GM18511 (cell line): ENCODE measurements at regions not wholly inside any gene's neighbourhood (a gene's known extent, or its start where the extent isn't known, plus 50 kb on each side); places are given as distances from the start of the nearest gene placed in this dataset.

Experiments used
- ATAC-seq: cut with Tn5 transposase; IDR thresholded peaks from one replicate; pipeline ENCODE4 v1.9.1; 2021; ENCODE audit warnings: mild to moderate bottlenecking, moderate library complexity; ENCODE audit not compliant: unreplicated experiment

DNA sequence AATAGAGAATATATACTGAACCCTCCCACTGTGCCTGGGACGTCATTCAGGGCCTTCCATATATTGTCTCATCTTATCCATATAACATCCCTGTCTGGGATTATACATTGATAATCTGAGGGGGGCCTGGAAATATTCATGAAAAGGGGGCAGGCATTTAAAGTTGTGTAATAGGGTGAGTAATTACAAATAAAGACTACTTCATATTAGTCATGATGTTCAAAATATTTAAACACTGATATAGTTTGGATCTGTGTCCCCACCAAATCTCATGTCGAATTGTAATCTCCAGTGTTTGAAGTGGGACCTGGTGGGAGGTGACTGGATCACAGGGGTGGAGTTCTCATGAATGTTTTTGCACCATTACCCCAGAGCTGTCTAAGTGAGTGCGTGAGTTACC is 97.8 kb downstream of the AQP9 start:
- ATAC-seq = no peak

DNA sequence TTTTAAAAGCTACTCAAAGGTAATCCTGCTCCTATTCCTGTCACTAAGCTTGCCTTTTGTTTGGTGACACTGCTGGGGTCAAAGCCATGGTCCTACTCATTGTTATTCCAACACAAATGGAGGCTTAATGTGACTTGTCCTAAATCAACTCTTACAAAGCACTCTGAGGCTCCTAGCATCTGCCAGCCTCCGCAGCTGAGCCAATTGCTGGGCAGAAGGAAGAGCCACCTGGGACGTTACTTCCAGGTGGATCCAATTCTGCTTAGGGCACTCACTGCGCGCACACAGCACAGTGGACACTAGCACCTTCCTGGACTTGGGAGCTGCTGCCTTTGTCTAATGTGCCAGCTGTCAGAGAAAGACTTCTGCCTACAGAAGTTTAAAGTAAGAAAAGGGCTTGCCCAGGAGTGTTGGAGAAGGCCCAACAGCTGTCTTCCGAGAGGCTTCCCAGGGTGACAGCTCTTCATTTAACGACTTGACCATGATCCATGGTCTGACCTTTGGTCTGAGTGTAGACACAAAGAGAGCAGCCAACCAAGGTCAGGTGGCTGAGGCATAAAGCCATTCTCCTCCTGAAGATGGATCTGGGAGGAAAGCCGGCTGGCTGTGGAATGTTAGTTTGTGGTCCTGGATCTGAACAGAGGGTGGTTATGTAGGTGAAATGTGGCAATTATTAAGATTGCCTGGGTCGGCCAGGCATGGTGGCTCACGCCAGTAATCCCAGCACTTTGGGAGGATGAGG is 102.2 kb downstream of the AQP9 start:
- no peak for ATAC-seq

DNA sequence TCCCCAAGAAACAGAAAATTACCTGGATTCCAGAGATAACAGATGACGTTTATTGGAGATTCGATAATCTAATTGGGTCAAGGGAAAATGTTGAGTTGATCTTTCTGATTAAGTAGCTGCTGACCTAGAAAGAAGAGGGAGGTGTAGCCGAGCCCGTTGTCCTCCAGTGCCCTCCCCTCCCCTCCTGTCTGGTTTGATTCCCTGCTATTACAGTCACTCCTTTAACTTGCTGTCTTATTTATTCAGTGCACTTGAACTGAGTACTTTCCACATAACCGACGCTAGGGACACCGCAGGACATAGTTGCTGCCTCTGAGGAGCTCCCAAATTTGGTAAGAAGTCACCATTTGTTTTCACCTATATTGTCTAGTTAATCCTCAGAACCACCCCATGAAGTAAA is 103.7 kb downstream of the AQP9 start:
- no peak for ATAC-seq

DNA sequence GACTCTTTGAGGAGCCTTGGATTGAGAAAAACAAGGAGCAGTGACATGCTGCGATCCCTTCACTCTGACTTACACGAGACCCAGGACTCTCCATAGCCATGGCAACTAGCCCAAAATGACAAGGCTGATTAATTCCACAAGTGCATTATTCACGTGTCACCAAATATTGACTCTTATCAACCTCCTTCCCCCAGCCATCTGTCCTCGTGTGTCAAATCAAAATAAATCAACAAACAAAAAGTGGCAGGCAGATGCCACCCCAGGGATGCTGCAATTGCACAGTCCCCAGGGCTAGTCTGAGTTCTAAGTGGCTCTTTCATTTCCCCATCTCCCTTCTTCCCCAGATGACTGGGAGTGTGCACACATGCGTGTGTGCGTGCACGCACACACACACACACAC is 104.9 kb downstream of the AQP9 start:
- ATAC-seq = no peak

DNA sequence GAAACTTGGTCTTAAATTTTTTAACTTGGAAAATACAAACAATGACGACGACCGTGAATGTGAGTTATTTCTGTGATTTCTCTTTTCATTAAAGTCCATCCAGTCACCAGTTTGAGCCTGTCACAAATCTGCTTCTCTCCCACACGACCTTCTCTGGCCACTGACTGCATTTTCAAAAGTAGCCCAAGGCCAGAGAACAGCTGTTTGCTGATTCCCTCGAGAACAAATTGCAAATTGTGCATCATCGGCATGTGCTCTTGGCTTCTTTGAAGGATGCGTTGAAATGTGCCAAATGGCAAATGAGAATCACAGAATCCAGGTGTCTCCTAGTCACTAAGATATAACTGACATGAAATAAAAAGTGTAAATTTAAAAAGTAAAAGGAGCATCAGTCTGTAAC is 106.4 kb downstream of the AQP9 start:
- no peak for ATAC-seq

DNA sequence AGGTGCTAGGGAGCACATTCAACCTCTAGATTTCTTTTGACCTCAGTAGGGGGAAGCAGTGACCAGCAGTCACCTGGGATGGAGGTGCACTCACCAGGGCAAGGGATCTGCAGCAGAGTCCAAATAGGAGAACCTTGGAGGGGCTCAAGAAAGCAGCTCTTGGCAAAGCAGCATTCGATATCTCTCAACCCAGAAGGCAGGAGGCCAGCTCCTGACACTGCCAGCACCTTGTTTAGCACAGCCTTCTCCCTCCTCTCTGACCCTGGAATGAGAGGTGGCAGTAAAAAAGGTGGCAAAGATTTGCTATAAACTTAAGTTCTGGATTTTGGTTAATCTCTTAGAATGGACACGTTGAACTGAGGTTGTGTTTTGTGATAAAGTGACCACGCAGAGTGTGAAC is 107.9 kb downstream of the AQP9 start:
- ATAC-seq = no peak

- ATAC-seq = no peak
Measured at GRCh38 chr15:58247855-58248842, 110.0 kb downstream of the AQP9 start.

GRCh38 chr15:58249646-58250312 is 111.6 kb downstream of the AQP9 start:
- ATAC-seq = no peak

DNA sequence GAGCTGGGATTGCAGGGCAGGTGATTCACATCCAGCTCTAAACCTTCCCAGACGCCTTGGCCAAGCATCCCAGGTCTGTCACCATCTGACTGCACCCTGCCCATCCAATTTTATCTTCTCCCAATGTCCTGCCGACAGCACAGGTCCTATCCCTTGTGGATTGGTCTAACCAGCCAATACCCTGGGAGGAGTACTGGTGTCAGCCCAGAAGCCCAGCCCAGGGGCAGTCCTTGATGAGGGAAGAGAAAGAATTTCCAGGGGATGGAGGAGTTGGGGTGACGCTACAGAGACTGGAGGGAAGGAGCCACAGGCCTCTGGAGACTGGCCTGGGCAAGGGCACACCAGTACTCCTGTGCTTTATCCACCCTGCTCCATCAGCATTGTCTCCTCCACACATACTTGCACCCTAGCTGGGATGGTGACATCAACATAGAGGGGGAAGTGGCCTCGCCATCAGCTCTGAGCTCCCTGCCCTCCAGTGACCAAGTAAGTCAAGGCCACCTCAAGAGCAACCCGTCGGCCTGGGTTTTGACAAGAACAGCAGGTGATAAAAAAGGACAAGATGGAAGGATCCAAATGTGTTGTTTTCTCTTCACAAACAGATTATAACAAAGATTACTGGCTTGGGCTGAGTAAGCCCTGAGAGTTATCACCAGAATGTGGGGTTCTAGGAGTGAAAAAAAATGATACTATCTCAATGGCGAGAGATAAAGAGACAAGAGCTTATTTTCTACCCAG is 114.6 kb downstream of the AQP9 start:
- ATAC-seq = no peak

DNA sequence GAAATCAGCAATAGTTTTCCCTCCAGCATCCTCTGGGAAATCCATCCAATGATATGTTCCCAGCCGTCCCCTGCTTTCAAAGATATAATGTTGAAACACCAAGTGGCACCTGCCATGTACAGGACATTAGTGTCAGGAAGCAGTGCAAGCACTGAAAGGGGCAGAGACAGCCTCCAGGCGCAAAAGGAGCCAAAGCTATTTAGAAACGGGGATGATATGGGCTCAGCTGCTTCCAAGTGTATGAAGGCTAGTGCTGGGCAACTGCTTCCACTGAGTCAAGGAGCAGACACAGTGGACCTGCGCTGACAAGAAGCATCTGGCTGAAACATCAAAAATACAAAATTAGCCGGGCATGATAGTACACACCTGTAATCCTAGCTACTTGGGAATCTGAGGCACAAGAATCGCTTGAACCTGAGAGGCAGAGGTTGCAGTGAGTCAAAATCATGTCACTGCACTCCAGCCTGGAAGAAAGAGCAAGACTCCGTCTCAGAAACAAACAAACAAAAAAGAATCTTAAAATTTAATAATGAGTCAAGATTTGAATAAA is 119.7 kb downstream of the AQP9 start:
- ATAC-seq = no peak

DNA sequence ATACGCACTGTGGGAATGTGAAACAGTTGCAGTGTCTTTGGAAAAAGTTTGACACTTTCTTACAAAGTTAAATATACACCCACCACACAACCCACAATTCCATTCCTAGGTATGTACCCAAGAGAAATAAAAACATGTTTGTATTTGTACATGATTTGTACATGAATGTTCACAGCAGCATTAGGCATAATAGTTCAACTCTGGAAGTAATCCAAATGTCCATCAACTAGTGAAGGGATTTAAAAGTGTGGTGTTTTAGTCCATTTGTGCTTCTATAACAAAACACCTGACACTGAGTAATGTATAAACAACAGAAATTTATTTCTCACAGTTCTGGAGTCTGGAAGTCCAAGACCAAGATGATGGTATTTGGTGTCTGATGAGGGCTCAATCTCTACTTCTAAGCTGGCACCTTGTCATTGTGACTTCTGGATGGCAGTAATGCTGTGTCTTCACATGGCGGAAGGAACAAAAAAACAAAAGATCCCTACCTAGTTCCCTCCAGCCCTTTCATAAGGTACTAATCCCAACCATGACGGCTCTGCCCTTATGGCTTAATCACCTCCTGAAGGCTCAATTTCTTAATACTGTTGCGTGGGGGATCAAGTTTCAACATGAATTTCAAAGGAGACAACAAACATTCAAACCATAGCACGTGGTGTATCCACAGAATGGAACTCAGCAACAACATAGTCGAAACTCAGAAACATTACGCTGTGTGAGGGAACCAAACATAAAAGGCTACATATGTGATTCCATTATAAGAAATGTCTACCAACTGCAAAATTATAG is 120.5 kb downstream of the AQP9 start:
- no peak for ATAC-seq

- no peak for ATAC-seq
Measured at GRCh38 chr15:58260205-58260724, 122.1 kb downstream of the AQP9 start.

DNA sequence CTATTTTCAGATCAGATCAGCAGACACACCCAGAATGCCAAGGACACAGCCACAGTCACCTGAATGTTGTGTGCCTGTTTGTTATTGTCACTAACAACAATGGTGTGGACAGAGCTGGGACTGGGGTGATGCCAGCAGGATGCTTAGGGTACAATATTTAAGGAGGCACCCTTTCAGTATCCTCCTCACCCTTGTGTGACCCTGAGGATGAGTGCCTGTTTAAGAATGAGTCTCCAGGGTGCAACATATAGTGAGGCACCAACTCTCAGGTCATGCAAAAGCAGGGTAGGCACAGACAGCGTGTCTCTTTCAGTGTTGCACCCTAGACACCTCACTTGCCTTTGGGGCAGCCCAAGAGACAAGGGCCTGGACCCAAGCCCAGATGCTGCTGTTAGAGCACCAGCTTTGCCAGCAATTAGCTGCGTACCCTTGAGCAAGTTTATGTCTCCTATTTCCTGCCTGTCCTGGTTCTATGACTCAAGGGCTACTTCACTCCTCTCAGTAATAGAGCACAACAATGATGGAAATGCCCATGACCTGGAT is 122.6 kb downstream of the AQP9 start:
- no peak for ATAC-seq

- no peak for ATAC-seq
Measured at GRCh38 chr15:58261368-58261767, 123.2 kb downstream of the AQP9 start.

DNA sequence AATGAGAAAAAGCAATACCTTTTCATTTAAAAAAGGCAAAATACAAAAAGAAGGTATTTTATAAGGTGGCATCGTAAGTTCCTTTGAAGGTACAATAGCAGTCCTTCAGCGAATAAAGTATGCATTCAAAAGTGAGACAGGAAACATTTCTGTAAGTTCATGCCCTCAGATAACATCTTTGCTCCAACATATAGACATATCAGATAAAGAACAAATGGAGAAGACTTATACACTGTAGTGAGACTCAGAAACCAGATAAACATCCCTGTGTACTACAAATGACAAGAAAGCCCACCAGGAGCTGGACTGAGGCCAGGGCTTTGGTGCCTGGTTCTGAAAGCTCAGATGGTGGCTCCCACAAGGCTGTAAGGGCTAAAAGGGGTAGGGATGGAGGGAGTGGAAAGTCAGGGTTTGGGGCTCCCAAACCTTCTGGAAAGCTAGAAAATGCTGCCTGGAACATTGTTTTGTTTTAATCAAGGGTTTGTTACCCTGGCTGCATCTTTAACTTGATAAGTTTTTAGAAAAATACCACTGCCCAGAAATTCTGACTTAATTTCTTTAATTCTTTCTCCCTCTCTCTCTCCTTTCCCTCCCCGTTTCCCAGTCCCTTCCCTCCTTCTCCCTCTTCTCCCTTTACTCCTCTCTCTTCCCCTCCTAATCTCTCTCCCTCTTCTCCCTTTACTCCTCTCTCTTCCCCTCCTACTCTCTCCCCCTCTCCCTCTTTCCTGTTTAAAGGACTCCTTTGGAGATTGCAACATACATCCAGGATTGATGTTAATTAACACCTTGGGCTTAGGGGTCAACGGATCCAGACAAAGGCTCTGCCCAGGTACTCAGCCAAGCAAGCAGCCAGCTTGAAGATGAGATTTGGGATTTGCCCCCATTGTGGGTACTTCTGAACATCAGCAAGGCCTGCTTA is 126.1 kb downstream of the AQP9 start:
- ATAC-seq = no peak

DNA sequence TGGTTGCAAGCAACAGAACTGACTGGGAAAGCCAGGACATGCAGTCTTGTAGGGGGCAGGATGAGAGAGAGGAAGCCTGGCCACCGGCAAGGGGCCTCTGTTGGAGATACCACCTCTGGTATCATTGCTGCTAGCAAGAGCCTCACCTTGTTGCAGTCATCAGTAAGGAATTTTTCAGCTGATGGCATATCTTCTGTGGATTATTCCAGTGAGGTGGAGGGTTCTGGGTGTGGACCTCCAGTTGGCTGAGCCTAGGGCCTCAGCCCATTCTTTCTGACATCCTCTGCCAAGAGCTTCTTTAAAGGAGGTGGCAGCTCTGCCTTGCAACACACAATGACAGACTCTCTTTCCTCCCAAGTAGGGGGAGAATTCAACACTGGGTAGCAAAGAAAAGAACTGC is 128.9 kb downstream of the AQP9 start:
- no peak for ATAC-seq

- no peak for ATAC-seq
Measured at GRCh38 chr15:58268746-58269267, 130.6 kb downstream of the AQP9 start.
